Keratinocyte (primary cell): ENCODE measurements at regions not wholly inside any gene's neighbourhood (a gene's known extent, or its start where the extent isn't known, plus 50 kb on each side); places are given as distances from the start of the nearest gene placed in this dataset.

Experiments used
- CTCF ChIP-seq, 3 experiments: IDR thresholded peaks in 1 of 3; conservative IDR thresholded peaks in 1 of 3; optimal IDR thresholded peaks in 1 of 3; 2 replicates in 2 of 3; 3 replicates in 1 of 3; pipeline versions ENCODE3 to v1.5.1; 2011; ENCODE audit warnings: low read length in 3 of 3, mild to moderate bottlenecking in 3 of 3, moderate library complexity in 2 of 3, control low read depth in 1 of 3, inconsistent platforms in 1 of 3; ENCODE audit not compliant: insufficient read depth in 2 of 3; ENCODE audit errors: extremely low read depth in 1 of 3
- EZH2 ChIP-seq: IDR thresholded peaks from one replicate; pipeline ENCODE4 v1.6.1; 2012; ENCODE audit warnings: inconsistent platforms, mild to moderate bottlenecking, low read length, moderate library complexity

- no peak for TF ChIP-seq CTCF (optimal IDR thresholded peaks at IDR 0.05 in 1 of 3, IDR thresholded peaks at IDR 0.05 in 1 of 3, conservative IDR thresholded peaks at IDR 0.05 in 1 of 3; ENCODE audit: extremely low read depth in 1 of 3, insufficient read depth in 2 of 3, low read length in 3 of 3)
- TF ChIP-seq EZH2: no peak
These were observed 157.5 kb downstream of the FSIP2 start for GRCh38 chr2:185895828-185896693.
